GDM1 (cell line): ENCODE measurements at regions not wholly inside any gene's neighbourhood (a gene's known extent, or its start where the extent isn't known, plus 50 kb on each side); places are given as distances from the start of the nearest gene placed in this dataset.

Experiments
- DNase-seq: peaks from one replicate; lab custom pipeline; 2025; lab: John Stamatoyannopoulos, UW

DNA sequence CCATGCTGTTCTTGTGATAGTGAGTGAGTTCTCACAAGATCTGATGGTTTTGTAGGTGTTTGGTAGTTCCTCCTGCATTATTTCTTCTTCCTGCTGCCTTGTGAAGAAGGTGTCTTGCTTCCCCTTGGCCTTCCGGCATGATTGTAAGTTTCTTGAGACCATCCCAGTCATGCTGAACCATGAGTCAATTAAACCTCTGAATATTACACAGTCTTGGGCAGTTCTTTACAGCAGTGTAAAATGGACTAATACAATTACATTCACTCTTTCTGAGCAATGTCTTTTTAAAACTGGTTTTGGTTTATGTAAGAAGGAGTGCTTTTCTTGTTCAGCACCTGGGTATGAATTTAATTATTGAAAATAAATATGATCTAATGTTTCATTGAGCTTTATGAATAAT is 50.7 kb upstream of the ARRDC3 start:
- no peak for DNase-seq
